Astrocyte (in vitro differentiated cells and primary cell): ENCODE measurements at regions not wholly inside any gene's neighbourhood (a gene's known extent, or its start where the extent isn't known, plus 50 kb on each side); places are given as distances from the start of the nearest gene placed in this dataset.

Experiments
- DNase-seq: peaks from one replicate; pipeline ENCODE4 v3.0.0-alpha.2; 2010; ENCODE audit warnings: low read depth
- FAIRE-seq: peaks from 2 replicates; lab custom pipeline; 2011; peaks lifted over from hg19 to GRCh38; lab: Jason Lieb, UNC
- H2AFZ ChIP-seq: 2 replicates; pipeline ENCODE4 v1.6.0; 2012; ENCODE audit warnings: low read depth, low read length, inconsistent platforms
- H3K27ac ChIP-seq: 2 replicates; pipeline ENCODE4 v1.5.1; 2011; ENCODE audit warnings: low read depth, low read length, inconsistent platforms
- H3K27me3 ChIP-seq: 2 replicates; pipeline ENCODE4 v1.6.0; 2011; ENCODE audit warnings: low read length, inconsistent platforms; ENCODE audit not compliant: insufficient read depth
- H3K36me3 ChIP-seq: 2 replicates; pipeline ENCODE4 v1.5.1; 2011; ENCODE audit warnings: low read length, inconsistent platforms; ENCODE audit not compliant: insufficient read depth
- H3K4me1 ChIP-seq: 2 replicates; pipeline ENCODE4 v1.5.1; 2011; ENCODE audit warnings: low read length, inconsistent platforms; ENCODE audit not compliant: insufficient read depth
- H3K4me2 ChIP-seq: 2 replicates; pipeline ENCODE4 v1.6.0; 2012; ENCODE audit warnings: low read length, inconsistent platforms
- H3K4me3 ChIP-seq: 2 replicates; pipeline ENCODE4 v1.5.1; 2011; ENCODE audit warnings: low read depth, mild to moderate bottlenecking, low read length, inconsistent platforms; ENCODE audit not compliant: insufficient read depth
- H3K79me2 ChIP-seq: 2 replicates; pipeline ENCODE4 v1.6.0; 2012; ENCODE audit warnings: mild to moderate bottlenecking, low read length, inconsistent platforms; ENCODE audit not compliant: insufficient read depth
- H3K9ac ChIP-seq: 2 replicates; pipeline ENCODE4 v1.6.0; 2012; ENCODE audit warnings: mild to moderate bottlenecking, low read length, inconsistent platforms
- H3K9me3 ChIP-seq: 2 replicates; pipeline ENCODE4 v1.5.1; 2012; ENCODE audit warnings: low read depth, mild to moderate bottlenecking, low read length, inconsistent platforms; ENCODE audit not compliant: insufficient read depth
- H4K20me1 ChIP-seq: 2 replicates; pipeline ENCODE4 v1.6.0; 2012; ENCODE audit warnings: low read length, inconsistent platforms; ENCODE audit not compliant: insufficient read depth
- H3K27ac Mint-ChIP-seq: one replicate; pipeline ENCODE4 v1.8.0; 2021; ENCODE audit warnings: mild to moderate bottlenecking, mixed read lengths; ENCODE audit not compliant: unreplicated experiment
- H3K27me3 Mint-ChIP-seq: one replicate; pipeline ENCODE4 v1.8.0; 2021; ENCODE audit warnings: low read depth, mixed read lengths; ENCODE audit not compliant: unreplicated experiment
- H3K36me3 Mint-ChIP-seq: one replicate; pipeline ENCODE4 v1.8.0; 2021; ENCODE audit warnings: low read depth, mixed read lengths; ENCODE audit not compliant: unreplicated experiment
- H3K4me1 Mint-ChIP-seq: one replicate; pipeline ENCODE4 v1.8.0; 2021; ENCODE audit warnings: low read depth, mixed read lengths; ENCODE audit not compliant: unreplicated experiment
- H3K4me3 Mint-ChIP-seq: one replicate; pipeline ENCODE4 v1.8.0; 2021; ENCODE audit warnings: mild to moderate bottlenecking, moderate library complexity, mixed read lengths; ENCODE audit not compliant: unreplicated experiment
- H3K9me3 Mint-ChIP-seq: one replicate; pipeline ENCODE4 v1.8.0; 2021; ENCODE audit warnings: mild to moderate bottlenecking, mixed read lengths; ENCODE audit not compliant: unreplicated experiment
- CTCF ChIP-seq: IDR thresholded peaks from 2 replicates; pipeline ENCODE4 v1.5.1; 2011; ENCODE audit warnings: low read depth, mild to moderate bottlenecking, inconsistent platforms, low read length, moderate library complexity; ENCODE audit not compliant: insufficient read depth
- EZH2 ChIP-seq: IDR thresholded peaks from 2 replicates; pipeline ENCODE4 v1.6.1; 2012; ENCODE audit warnings: mild to moderate bottlenecking, low read length, inconsistent platforms; ENCODE audit not compliant: insufficient read depth

GRCh38 chr19:29013988-29014387 is 199.0 kb downstream of the UQCRFS1 start:
- TF ChIP-seq EZH2 (no peak), CTCF (no peak)
- Histone ChIP-seq H3K27ac (no peak overlapping the region), H3K4me3 (no peak overlapping the region), H3K36me3 (no peaks in the 10 kb centered on the region), H3K9me3 (peaks cover 3% of the 10 kb centered on the region), H4K20me1 (no peaks in the 10 kb centered on the region), H3K27me3 (no peaks in the 10 kb centered on the region), H3K79me2 (no peaks in the 10 kb centered on the region), H2AFZ (no peak overlapping the region), H3K4me1 (no peaks in the 10 kb centered on the region), H3K4me2 (no peak overlapping the region), H3K9ac (no peak overlapping the region)
- FAIRE-seq (no peak), DNase-seq (no peak)
- no peaks in the 10 kb centered on the region for H3K9me3 Mint-ChIP-seq
- H3K27ac Mint-ChIP-seq: no peak overlapping the region
- no peaks in the 10 kb centered on the region for H3K36me3 Mint-ChIP-seq
- no peak overlapping the region for H3K4me3 Mint-ChIP-seq
- peaks cover 61% of the 10 kb centered on the region for H3K27me3 Mint-ChIP-seq
- no peaks in the 10 kb centered on the region for H3K4me1 Mint-ChIP-seq

GRCh38 chr19:29013325-29013724 is 199.6 kb downstream of the UQCRFS1 start:
- Mint-ChIP-seq H3K9me3 (no peaks in the 10 kb centered on the region), H3K27ac (no peak overlapping the region), H3K4me3 (no peak overlapping the region), H3K27me3 (peaks cover 58% of the 10 kb centered on the region), H3K4me1 (no peaks in the 10 kb centered on the region), H3K36me3 (no peaks in the 10 kb centered on the region)
- Histone ChIP-seq H3K36me3 (no peaks in the 10 kb centered on the region), H3K4me2 (no peak overlapping the region), H2AFZ (no peak overlapping the region), H3K79me2 (no peaks in the 10 kb centered on the region), H3K4me3 (no peak overlapping the region), H3K9ac (no peak overlapping the region), H3K9me3 (peaks cover 5% of the 10 kb centered on the region), H3K4me1 (no peaks in the 10 kb centered on the region), H3K27me3 (no peaks in the 10 kb centered on the region), H4K20me1 (no peaks in the 10 kb centered on the region), H3K27ac (no peak overlapping the region)
- no peak for TF ChIP-seq CTCF
- TF ChIP-seq EZH2: no peak
- DNase-seq (no peak), FAIRE-seq (no peak)

- Histone ChIP-seq H4K20me1 (no peaks in the 10 kb centered on the region), H3K27ac (no peak overlapping the region), H3K4me2 (no peak overlapping the region), H3K36me3 (no peaks in the 10 kb centered on the region), H3K4me1 (no peaks in the 10 kb centered on the region), H3K79me2 (no peaks in the 10 kb centered on the region), H3K9ac (no peak overlapping the region), H3K9me3 (peaks cover 6% of the 10 kb centered on the region), H2AFZ (no peak overlapping the region), H3K4me3 (no peak overlapping the region), H3K27me3 (no peaks in the 10 kb centered on the region)
- Mint-ChIP-seq H3K27me3 (peaks cover 50% of the 10 kb centered on the region), H3K9me3 (no peaks in the 10 kb centered on the region), H3K27ac (no peak overlapping the region), H3K4me1 (no peaks in the 10 kb centered on the region), H3K4me3 (no peak overlapping the region), H3K36me3 (no peaks in the 10 kb centered on the region)
- FAIRE-seq (no peak), DNase-seq (no peak)
- TF ChIP-seq CTCF: no peak
Measured at GRCh38 chr19:29012457-29012856, 200.5 kb downstream of the UQCRFS1 start.
